Natural killer cell (primary cell): ENCODE measurements at regions not wholly inside any gene's neighbourhood (a gene's known extent, or its start where the extent isn't known, plus 50 kb on each side); places are given as distances from the start of the nearest gene placed in this dataset.

Experiments used
- ATAC-seq, 3 donors: fragments of 150-1000 bp in 2 of 3; fragments of 200-7000 bp in 1 of 3; cut with Tn5 transposase; 1 replicate in 1 of 3; 2 replicates in 2 of 3; pipeline ENCODE4 v1.10.0; 2021; ENCODE audit warnings: mild to moderate bottlenecking in 2 of 3, moderate library complexity in 2 of 3
- DNase-seq, 2 donors: peaks; one replicate each; pipeline versions ENCODE4 v3.0.0 to v3.0.0-alpha.2; 2013 to 2021; ENCODE audit warnings: mixed read lengths in 1 of 2
- H3K27ac ChIP-seq: one replicate; pipeline ENCODE4 v1.5.1; 2013; ENCODE audit warnings: mild to moderate bottlenecking, low read length
- H3K27me3 ChIP-seq: one replicate; pipeline ENCODE4 v1.6.1; 2013; ENCODE audit warnings: low read length; ENCODE audit not compliant: control insufficient read depth, insufficient read depth
- H3K36me3 ChIP-seq: one replicate; pipeline ENCODE4 v1.6.1; 2013; ENCODE audit warnings: low read length; ENCODE audit not compliant: control insufficient read depth, insufficient read depth
- H3K4me1 ChIP-seq: one replicate; pipeline ENCODE4 v1.6.1; 2013; ENCODE audit warnings: low read length; ENCODE audit not compliant: control insufficient read depth, insufficient read depth
- H3K4me3 ChIP-seq: one replicate; pipeline ENCODE4 v1.5.1; 2013; ENCODE audit warnings: low read length
- H3K9me3 ChIP-seq: one replicate; pipeline ENCODE4 v1.6.1; 2013; ENCODE audit warnings: low read length; ENCODE audit not compliant: control insufficient read depth, insufficient read depth
- H3K27ac Mint-ChIP-seq, 2 donors: one replicate each; pipeline ENCODE4 v1.8.0; 2022; ENCODE audit warnings: mild to moderate bottlenecking in 2 of 2, mixed read lengths in 2 of 2, moderate library complexity in 1 of 2
- H3K27me3 Mint-ChIP-seq, 2 donors: one replicate each; pipeline ENCODE4 v1.8.0; 2022; ENCODE audit warnings: low read depth in 2 of 2, mixed read lengths in 2 of 2
- H3K36me3 Mint-ChIP-seq: one replicate; pipeline ENCODE4 v1.8.0; 2022; ENCODE audit warnings: mixed read lengths
- H3K4me1 Mint-ChIP-seq, 2 donors: one replicate each; pipeline ENCODE4 v1.8.0; 2022; ENCODE audit warnings: mixed read lengths in 2 of 2
- H3K4me3 Mint-ChIP-seq: one replicate; pipeline ENCODE4 v1.8.0; 2022; ENCODE audit warnings: mild to moderate bottlenecking, moderate library complexity, mixed read lengths
- H3K9me3 Mint-ChIP-seq, 2 donors: one replicate each; pipeline ENCODE4 v1.8.0; 2022; ENCODE audit warnings: mixed read lengths in 2 of 2
- CTCF ChIP-seq: fragments of 200-600 bp; IDR thresholded peaks from one replicate; pipeline ENCODE4 v1.8.0; 2022; ENCODE audit warnings: antibody characterized with exemption
- WGBS: methylation state at CpG from one replicate; pipeline ENCODE4 v1.1.7; 2013; ENCODE audit warnings: missing lambda C conversion rate; ENCODE audit not compliant: insufficient coverage; 5-methylcytosine and 5-hydroxymethylcytosine counted together
- intact Hi-C: fragments of 100-400 bp; cut with micrococcal nuclease; formaldehyde crosslinking; loops from one replicate; pipeline ENCODE4 v1.14.2; 2022

GRCh38 chr3:34686541-34686940 lies 888.1 kb downstream of the PDCD6IP start:
- Mint-ChIP-seq H3K9me3 (peaks cover 1 to 5% of the 10 kb centered on the region in 2 donors), H3K36me3 (no peaks in the 10 kb centered on the region), H3K4me3 (no peak overlapping the region), H3K27ac (no peak overlapping the region), H3K27me3 (no peaks in the 10 kb centered on the region), H3K4me1 (no peaks in the 10 kb centered on the region)
- Histone ChIP-seq H3K4me1 (no peaks in the 10 kb centered on the region), H3K9me3 (no peaks in the 10 kb centered on the region), H3K27me3 (no peaks in the 10 kb centered on the region), H3K27ac (no peak overlapping the region), H3K36me3 (no peaks in the 10 kb centered on the region), H3K4me3 (no peak overlapping the region)
- no peak for TF ChIP-seq CTCF
- 89% methylated on average over 1 of the region's 1 CpG for WGBS
- no peak for ATAC-seq
- intact Hi-C loops = no loop called here
- no peak for DNase-seq

GRCh38 chr3:34687671-34688070 lies 889.2 kb downstream of the PDCD6IP start:
- Mint-ChIP-seq H3K27ac (no peak overlapping the region), H3K9me3 (peaks cover 0 to 5% of the 10 kb centered on the region in 2 donors), H3K4me3 (no peak overlapping the region), H3K4me1 (no peaks in the 10 kb centered on the region), H3K36me3 (no peaks in the 10 kb centered on the region), H3K27me3 (no peaks in the 10 kb centered on the region)
- Histone ChIP-seq H3K27me3 (no peaks in the 10 kb centered on the region), H3K4me3 (no peak overlapping the region), H3K9me3 (no peaks in the 10 kb centered on the region), H3K4me1 (no peaks in the 10 kb centered on the region), H3K27ac (no peak overlapping the region), H3K36me3 (no peaks in the 10 kb centered on the region)
- 85% methylated on average over 1 of the region's 1 CpG for WGBS
- TF ChIP-seq CTCF = no peak
- DNase-seq (no peak), ATAC-seq (no peak)
- intact Hi-C loops = no loop called here

- Histone ChIP-seq H3K4me1 (no peaks in the 10 kb centered on the region), H3K9me3 (peaks cover 5% of the 10 kb centered on the region), H3K36me3 (no peaks in the 10 kb centered on the region), H3K27ac (no peak overlapping the region), H3K4me3 (no peak overlapping the region), H3K27me3 (no peaks in the 10 kb centered on the region)
- DNase-seq (no peak), ATAC-seq (no peak)
- Mint-ChIP-seq H3K9me3 (peaks cover 2 to 12% of the 10 kb centered on the region in 2 donors), H3K4me1 (no peaks in the 10 kb centered on the region), H3K4me3 (no peak overlapping the region), H3K27me3 (no peaks in the 10 kb centered on the region), H3K36me3 (no peaks in the 10 kb centered on the region), H3K27ac (no peak overlapping the region)
- intact Hi-C loops = no loop called here
- WGBS = 96% methylated on average over 2 of the region's 4 CpGs
- no peak for TF ChIP-seq CTCF
Observed at GRCh38 chr3:34696831-34697230, 898.4 kb downstream of the PDCD6IP start.

DNA sequence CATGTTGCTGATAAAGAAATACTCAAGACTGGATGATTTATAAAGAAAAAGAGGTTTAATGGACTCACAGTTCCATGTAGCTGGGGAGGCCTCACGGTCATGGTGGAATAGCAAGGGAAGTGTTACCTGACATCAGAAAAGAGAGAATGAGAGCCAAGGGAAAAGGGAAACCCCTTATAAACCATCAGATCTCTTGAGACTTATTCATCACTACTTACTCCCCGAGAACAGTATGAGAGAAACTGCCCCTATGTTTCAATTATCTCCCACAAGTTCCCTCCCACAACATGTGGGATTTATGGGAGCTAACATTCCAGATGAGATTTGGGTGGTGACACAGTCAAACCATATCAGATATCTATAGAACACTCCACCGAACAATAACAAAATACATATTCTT lies 904.6 kb downstream of the PDCD6IP start:
- WGBS = 86% methylated on average over 1 of the region's 3 CpGs
- H3K4me3 ChIP-seq = no peak overlapping the region

More for the DNA sequence above, 904.6 kb downstream of the PDCD6IP start:
- ATAC-seq (no peak), DNase-seq (no peak)
- Histone ChIP-seq H3K9me3 (peaks cover 9% of the 10 kb centered on the region), H3K36me3 (no peaks in the 10 kb centered on the region), H3K27ac (no peak overlapping the region), H3K4me1 (no peaks in the 10 kb centered on the region), H3K27me3 (no peaks in the 10 kb centered on the region)
- Mint-ChIP-seq H3K9me3 (peaks cover 9 to 19% of the 10 kb centered on the region in 2 donors), H3K4me3 (no peak overlapping the region), H3K4me1 (no peaks in the 10 kb centered on the region), H3K27ac (no peak overlapping the region), H3K36me3 (no peaks in the 10 kb centered on the region), H3K27me3 (no peaks in the 10 kb centered on the region)
- intact Hi-C loops = no loop called here
- no peak for TF ChIP-seq CTCF
